Natural killer cell (primary cell): ENCODE measurements at regions not wholly inside any gene's neighbourhood (a gene's known extent, or its start where the extent isn't known, plus 50 kb on each side); places are given as distances from the start of the nearest gene placed in this dataset.

Experiments
- ATAC-seq, 3 donors: fragments of 150-1000 bp in 2 of 3; fragments of 200-7000 bp in 1 of 3; cut with Tn5 transposase; 1 replicate in 1 of 3; 2 replicates in 2 of 3; pipeline ENCODE4 v1.10.0; 2021; ENCODE audit warnings: mild to moderate bottlenecking in 2 of 3, moderate library complexity in 2 of 3
- DNase-seq, 2 donors: peaks; one replicate each; pipeline versions ENCODE4 v3.0.0 to v3.0.0-alpha.2; 2013 to 2021; ENCODE audit warnings: mixed read lengths in 1 of 2
- H3K27ac ChIP-seq: one replicate; pipeline ENCODE4 v1.5.1; 2013; ENCODE audit warnings: mild to moderate bottlenecking, low read length
- H3K27me3 ChIP-seq: one replicate; pipeline ENCODE4 v1.6.1; 2013; ENCODE audit warnings: low read length; ENCODE audit not compliant: control insufficient read depth, insufficient read depth
- H3K36me3 ChIP-seq: one replicate; pipeline ENCODE4 v1.6.1; 2013; ENCODE audit warnings: low read length; ENCODE audit not compliant: control insufficient read depth, insufficient read depth
- H3K4me1 ChIP-seq: one replicate; pipeline ENCODE4 v1.6.1; 2013; ENCODE audit warnings: low read length; ENCODE audit not compliant: control insufficient read depth, insufficient read depth
- H3K4me3 ChIP-seq: one replicate; pipeline ENCODE4 v1.5.1; 2013; ENCODE audit warnings: low read length
- H3K9me3 ChIP-seq: one replicate; pipeline ENCODE4 v1.6.1; 2013; ENCODE audit warnings: low read length; ENCODE audit not compliant: control insufficient read depth, insufficient read depth
- H3K27ac Mint-ChIP-seq, 2 donors: one replicate each; pipeline ENCODE4 v1.8.0; 2022; ENCODE audit warnings: mild to moderate bottlenecking in 2 of 2, mixed read lengths in 2 of 2, moderate library complexity in 1 of 2
- H3K27me3 Mint-ChIP-seq, 2 donors: one replicate each; pipeline ENCODE4 v1.8.0; 2022; ENCODE audit warnings: low read depth in 2 of 2, mixed read lengths in 2 of 2
- H3K36me3 Mint-ChIP-seq: one replicate; pipeline ENCODE4 v1.8.0; 2022; ENCODE audit warnings: mixed read lengths
- H3K4me1 Mint-ChIP-seq, 2 donors: one replicate each; pipeline ENCODE4 v1.8.0; 2022; ENCODE audit warnings: mixed read lengths in 2 of 2
- H3K4me3 Mint-ChIP-seq: one replicate; pipeline ENCODE4 v1.8.0; 2022; ENCODE audit warnings: mild to moderate bottlenecking, moderate library complexity, mixed read lengths
- H3K9me3 Mint-ChIP-seq, 2 donors: one replicate each; pipeline ENCODE4 v1.8.0; 2022; ENCODE audit warnings: mixed read lengths in 2 of 2
- WGBS: methylation state at CpG from one replicate; pipeline ENCODE4 v1.1.7; 2013; ENCODE audit warnings: missing lambda C conversion rate; ENCODE audit not compliant: insufficient coverage; 5-methylcytosine and 5-hydroxymethylcytosine counted together
- intact Hi-C: fragments of 100-400 bp; cut with micrococcal nuclease; formaldehyde crosslinking; loops from one replicate; pipeline ENCODE4 v1.14.2; 2022
- TF ChIP-seq, protein P1 (sequence below): fragments of 200-600 bp; IDR thresholded peaks from one replicate; pipeline ENCODE4 v1.8.0; 2022; ENCODE audit warnings: antibody characterized with exemption

DNA sequence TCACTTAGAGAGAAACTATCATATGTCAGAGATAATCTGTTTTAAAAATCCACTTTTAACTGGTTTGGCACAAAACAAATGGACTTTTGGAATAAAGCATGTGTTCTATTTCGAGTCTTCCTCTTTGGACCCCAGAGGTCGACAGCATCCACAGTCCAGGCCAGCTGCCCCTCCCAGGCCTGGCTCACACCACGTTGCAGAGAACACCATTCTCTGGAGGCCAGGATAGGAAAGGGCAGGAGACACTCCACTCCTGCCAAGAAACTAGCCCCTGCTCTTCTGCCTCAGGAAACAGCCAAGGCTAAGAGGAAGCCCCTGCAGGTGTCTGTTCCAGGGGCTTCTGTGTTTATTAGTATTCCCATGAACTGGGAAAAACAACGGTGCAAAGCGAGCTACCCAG is 456.6 kb upstream of the ID2 start:
- Mint-ChIP-seq H3K27ac (no peak overlapping the region), H3K36me3 (peaks cover 14% of the 10 kb centered on the region), H3K27me3 (no peaks in the 10 kb centered on the region), H3K9me3 (no peaks in the 10 kb centered on the region), H3K4me3 (no peak overlapping the region), H3K4me1 (peaks cover 16 to 23% of the 10 kb centered on the region in 2 donors)
- H3K36me3 ChIP-seq: peaks cover 4% of the 10 kb centered on the region
- TF ChIP-seq, protein P1, sequence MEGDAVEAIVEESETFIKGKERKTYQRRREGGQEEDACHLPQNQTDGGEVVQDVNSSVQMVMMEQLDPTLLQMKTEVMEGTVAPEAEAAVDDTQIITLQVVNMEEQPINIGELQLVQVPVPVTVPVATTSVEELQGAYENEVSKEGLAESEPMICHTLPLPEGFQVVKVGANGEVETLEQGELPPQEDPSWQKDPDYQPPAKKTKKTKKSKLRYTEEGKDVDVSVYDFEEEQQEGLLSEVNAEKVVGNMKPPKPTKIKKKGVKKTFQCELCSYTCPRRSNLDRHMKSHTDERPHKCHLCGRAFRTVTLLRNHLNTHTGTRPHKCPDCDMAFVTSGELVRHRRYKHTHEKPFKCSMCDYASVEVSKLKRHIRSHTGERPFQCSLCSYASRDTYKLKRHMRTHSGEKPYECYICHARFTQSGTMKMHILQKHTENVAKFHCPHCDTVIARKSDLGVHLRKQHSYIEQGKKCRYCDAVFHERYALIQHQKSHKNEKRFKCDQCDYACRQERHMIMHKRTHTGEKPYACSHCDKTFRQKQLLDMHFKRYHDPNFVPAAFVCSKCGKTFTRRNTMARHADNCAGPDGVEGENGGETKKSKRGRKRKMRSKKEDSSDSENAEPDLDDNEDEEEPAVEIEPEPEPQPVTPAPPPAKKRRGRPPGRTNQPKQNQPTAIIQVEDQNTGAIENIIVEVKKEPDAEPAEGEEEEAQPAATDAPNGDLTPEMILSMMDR: no peak
- no peak overlapping the region for H3K27ac ChIP-seq
- intact Hi-C loops: no loop called here
- no peaks in the 10 kb centered on the region for H3K9me3 ChIP-seq
- H3K4me3 ChIP-seq: no peak overlapping the region
- H3K27me3 ChIP-seq: no peaks in the 10 kb centered on the region
- no peak for ATAC-seq
- 80% methylated on average over 5 of the region's 5 CpGs for WGBS
- peaks cover 9% of the 10 kb centered on the region for H3K4me1 ChIP-seq
- no peak for DNase-seq

DNA sequence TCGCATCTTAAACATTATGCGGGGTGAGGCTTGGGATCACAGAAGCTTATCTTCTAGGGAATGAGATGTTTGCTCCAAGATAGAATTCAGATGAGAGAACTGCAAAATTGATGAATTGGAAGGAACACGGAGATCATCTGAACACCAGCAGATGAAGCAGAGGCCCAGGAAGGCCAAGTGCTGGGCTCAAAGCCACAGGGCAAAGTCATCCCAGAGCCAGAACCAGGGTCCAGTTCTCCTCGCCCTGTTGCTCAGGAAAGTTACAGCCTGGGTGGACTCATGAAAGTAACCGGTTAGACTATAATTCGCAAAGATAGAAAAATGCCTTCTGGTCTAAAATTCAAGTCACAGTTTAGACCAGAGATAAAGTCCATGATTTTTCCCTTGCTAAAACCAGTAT is 456.1 kb upstream of the ID2 start:
- Mint-ChIP-seq H3K27me3 (no peaks in the 10 kb centered on the region), H3K36me3 (peaks cover 14% of the 10 kb centered on the region), H3K4me3 (no peak overlapping the region), H3K9me3 (no peaks in the 10 kb centered on the region), H3K27ac (no peak overlapping the region), H3K4me1 (peaks cover 16 to 27% of the 10 kb centered on the region in 2 donors)
- 98% methylated on average over 6 of the region's 6 CpGs for WGBS
- intact Hi-C loops: no loop called here
- Histone ChIP-seq H3K27me3 (no peaks in the 10 kb centered on the region), H3K4me3 (no peak overlapping the region), H3K4me1 (peaks cover 9% of the 10 kb centered on the region), H3K9me3 (no peaks in the 10 kb centered on the region), H3K27ac (no peak overlapping the region), H3K36me3 (peaks cover 4% of the 10 kb centered on the region)
- DNase-seq: no peak
- no peak for ATAC-seq
- TF ChIP-seq, protein P1: no peak

DNA sequence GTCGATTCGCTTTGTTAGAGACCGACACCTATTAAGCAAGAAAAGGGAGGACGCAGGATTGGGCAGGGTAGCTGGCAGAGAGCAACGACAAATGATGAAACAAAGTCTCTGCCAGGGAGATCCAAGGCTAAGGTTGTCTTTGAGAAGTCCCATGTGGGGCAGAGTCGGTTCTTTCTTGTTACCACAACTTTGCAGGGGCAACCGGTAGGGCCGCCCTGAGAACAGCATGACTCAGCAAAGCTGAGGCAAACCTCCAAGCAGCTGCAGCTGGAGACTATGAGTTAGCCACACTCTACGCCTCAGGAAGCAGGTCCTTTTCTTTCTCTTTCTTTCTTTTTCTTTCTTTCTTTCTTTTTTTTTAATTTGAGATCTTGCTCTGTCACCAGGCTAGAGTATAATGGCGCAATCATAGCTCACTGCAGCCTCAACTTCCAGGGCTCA is 452.3 kb upstream of the ID2 start:
- Mint-ChIP-seq H3K27me3 (no peaks in the 10 kb centered on the region), H3K27ac (peak overlapping the region; percentile 72 to 75), H3K4me3 (peak overlapping the region; percentile 60), H3K36me3 (peaks cover 14% of the 10 kb centered on the region), H3K4me1 (peaks cover 36 to 49% of the 10 kb centered on the region in 2 donors), H3K9me3 (no peaks in the 10 kb centered on the region)
- H3K9me3 ChIP-seq: no peaks in the 10 kb centered on the region
- no peak overlapping the region for H3K4me3 ChIP-seq
- TF ChIP-seq, protein P1: no peak
- intact Hi-C loops: no loop called here
- H3K27me3 ChIP-seq: no peaks in the 10 kb centered on the region
- DNase-seq (peak; percentile 31 to 55), ATAC-seq (peak; percentile 93 to 98 (median 97))
- peaks cover 4% of the 10 kb centered on the region for H3K36me3 ChIP-seq
- H3K27ac ChIP-seq: peak overlapping the region; percentile 6
- WGBS: 18% methylated on average over 10 of the region's 10 CpGs
- H3K4me1 ChIP-seq: peaks cover 14% of the 10 kb centered on the region

DNA sequence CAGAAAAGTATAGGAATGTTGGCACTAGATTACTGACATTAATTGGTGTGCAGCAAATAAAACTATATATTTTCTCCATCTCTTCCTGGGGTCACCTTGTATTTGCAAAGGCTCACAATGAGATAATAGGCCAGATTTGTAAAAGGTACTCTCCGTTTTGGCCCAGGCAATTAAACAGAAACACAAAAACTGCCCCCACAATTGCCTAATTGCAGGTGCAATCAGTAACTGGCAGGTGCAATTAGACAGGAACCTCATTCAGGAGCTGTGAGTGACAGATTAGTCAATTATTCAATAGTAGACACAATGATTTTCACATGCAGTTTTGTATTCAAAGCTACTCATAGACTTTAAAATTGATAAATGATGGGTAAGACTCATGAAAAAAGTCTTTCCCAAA is 451.4 kb upstream of the ID2 start:
- peaks cover 4% of the 10 kb centered on the region for H3K36me3 ChIP-seq
- Mint-ChIP-seq H3K9me3 (no peaks in the 10 kb centered on the region), H3K4me1 (peaks cover 45 to 58% of the 10 kb centered on the region in 2 donors), H3K4me3 (peak overlapping the region; percentile 21), H3K27me3 (no peaks in the 10 kb centered on the region), H3K27ac (peak overlapping the region; percentile 72 to 75), H3K36me3 (peaks cover 14% of the 10 kb centered on the region)
- no peak overlapping the region for H3K4me3 ChIP-seq
- no peak overlapping the region for H3K27ac ChIP-seq
- H3K27me3 ChIP-seq: no peaks in the 10 kb centered on the region
- TF ChIP-seq, protein P1: no peak
- intact Hi-C loops: loop anchor here (5.0 kb wide), 1 partner anchor 52 kb away; no protein-coding TSS in a partner anchor
- H3K4me1 ChIP-seq: peaks cover 22% of the 10 kb centered on the region
- no peaks in the 10 kb centered on the region for H3K9me3 ChIP-seq
- ATAC-seq: no peak
- DNase-seq: no peak
- WGBS: 88% methylated on average over 1 of the region's 1 CpG
